Loucy (cell line): ENCODE measurements at regions not wholly inside any gene's neighbourhood (a gene's known extent, or its start where the extent isn't known, plus 50 kb on each side); places are given as distances from the start of the nearest gene placed in this dataset.

Source experiments
- EZH2phosphoT487 ChIP-seq: fragments of 200-600 bp; IDR thresholded peaks from 2 replicates; pipeline ENCODE4 v1.6.1; 2018; ENCODE audit warnings: antibody characterized with exemption, mild to moderate bottlenecking, moderate library complexity, borderline replicate concordance
- TF ChIP-seq, protein P1 (sequence below): fragments of 200-600 bp; sonication (generic); conservative IDR thresholded peaks from 2 replicates; pipeline ENCODE4 v1.5.1; 2014; ENCODE audit warnings: mild to moderate bottlenecking, antibody characterized with exemption, low read length

DNA sequence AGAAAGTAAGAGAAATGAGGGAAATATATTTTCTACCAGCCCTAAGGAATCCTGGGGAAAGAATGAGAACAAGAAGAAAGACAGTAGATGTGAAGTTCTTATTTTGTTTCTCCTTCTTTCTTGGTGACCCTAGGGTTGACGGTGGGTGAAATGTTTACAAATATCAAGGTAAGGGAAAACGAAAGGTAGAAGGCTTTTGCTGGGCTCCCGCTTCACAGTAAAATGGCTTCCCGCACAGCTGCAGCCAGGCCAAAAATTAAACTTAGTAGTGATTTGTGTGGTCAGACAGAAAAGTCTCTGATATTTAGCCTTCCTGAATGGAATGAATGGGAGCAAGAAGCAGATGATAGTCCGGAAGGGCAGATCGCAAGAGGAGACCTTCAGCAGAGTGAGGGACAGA, 99.1 kb upstream of the COL3A1 start:
- TF ChIP-seq, protein P1, sequence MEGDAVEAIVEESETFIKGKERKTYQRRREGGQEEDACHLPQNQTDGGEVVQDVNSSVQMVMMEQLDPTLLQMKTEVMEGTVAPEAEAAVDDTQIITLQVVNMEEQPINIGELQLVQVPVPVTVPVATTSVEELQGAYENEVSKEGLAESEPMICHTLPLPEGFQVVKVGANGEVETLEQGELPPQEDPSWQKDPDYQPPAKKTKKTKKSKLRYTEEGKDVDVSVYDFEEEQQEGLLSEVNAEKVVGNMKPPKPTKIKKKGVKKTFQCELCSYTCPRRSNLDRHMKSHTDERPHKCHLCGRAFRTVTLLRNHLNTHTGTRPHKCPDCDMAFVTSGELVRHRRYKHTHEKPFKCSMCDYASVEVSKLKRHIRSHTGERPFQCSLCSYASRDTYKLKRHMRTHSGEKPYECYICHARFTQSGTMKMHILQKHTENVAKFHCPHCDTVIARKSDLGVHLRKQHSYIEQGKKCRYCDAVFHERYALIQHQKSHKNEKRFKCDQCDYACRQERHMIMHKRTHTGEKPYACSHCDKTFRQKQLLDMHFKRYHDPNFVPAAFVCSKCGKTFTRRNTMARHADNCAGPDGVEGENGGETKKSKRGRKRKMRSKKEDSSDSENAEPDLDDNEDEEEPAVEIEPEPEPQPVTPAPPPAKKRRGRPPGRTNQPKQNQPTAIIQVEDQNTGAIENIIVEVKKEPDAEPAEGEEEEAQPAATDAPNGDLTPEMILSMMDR, result no peak
- no peak for TF ChIP-seq EZH2phosphoT487
